NCI-H1092 (cell line): ENCODE measurements at regions not wholly inside any gene's neighbourhood (a gene's known extent, or its start where the extent isn't known, plus 50 kb on each side); places are given as distances from the start of the nearest gene placed in this dataset.
"Not testable (repeated sequence)": the region's sequence is repeated elsewhere in the genome, so short reads cannot be mapped to it uniquely, and the experiment has no call there.

ENCODE experiments used
- DNase-seq: peaks from one replicate; lab custom pipeline; 2025; lab: John Stamatoyannopoulos, UW

- not testable (repeated sequence) for DNase-seq
Measured at GRCh38 chr14:105621479-105622328, 95.3 kb downstream of the TMEM121 start.

- DNase-seq = no peak
Measured at GRCh38 chr14:105622329-105622955, 96.1 kb downstream of the TMEM121 start.

- DNase-seq = not testable (repeated sequence)
Measured at GRCh38 chr14:105623178-105623577, 96.8 kb downstream of the TMEM121 start.

- not testable (repeated sequence) for DNase-seq
Measured at GRCh38 chr14:105624346-105624745, 98.0 kb downstream of the TMEM121 start.

GRCh38 chr14:105624749-105625434 lies 98.5 kb downstream of the TMEM121 start:
- DNase-seq = not testable (repeated sequence)

- DNase-seq = not testable (repeated sequence)
Measured at GRCh38 chr14:105625448-105625847, 99.1 kb downstream of the TMEM121 start.

GRCh38 chr14:105626111-105626510 lies 99.7 kb downstream of the TMEM121 start:
- not testable (repeated sequence) for DNase-seq

GRCh38 chr14:105626651-105627050 lies 100.3 kb downstream of the TMEM121 start:
- not testable (repeated sequence) for DNase-seq

GRCh38 chr14:105627287-105627686 lies 100.9 kb downstream of the TMEM121 start:
- DNase-seq = not testable (repeated sequence)

GRCh38 chr14:105627701-105628100 lies 101.3 kb downstream of the TMEM121 start:
- DNase-seq = no peak

GRCh38 chr14:105628126-105628525 lies 101.7 kb downstream of the TMEM121 start:
- not testable (repeated sequence) for DNase-seq

- DNase-seq = not testable (repeated sequence)
Measured at GRCh38 chr14:105628531-105629067, 102.2 kb downstream of the TMEM121 start.

GRCh38 chr14:105629091-105629885 lies 102.9 kb downstream of the TMEM121 start:
- DNase-seq = not testable (repeated sequence)

GRCh38 chr14:105629886-105630215 lies 103.5 kb downstream of the TMEM121 start:
- no peak for DNase-seq

GRCh38 chr14:105630293-105630934 lies 104.0 kb downstream of the TMEM121 start:
- not testable (repeated sequence) for DNase-seq

- not testable (repeated sequence) for DNase-seq
Measured at GRCh38 chr14:105630935-105631779, 104.8 kb downstream of the TMEM121 start.

GRCh38 chr14:105632010-105632409 lies 105.6 kb downstream of the TMEM121 start:
- DNase-seq = no peak

- not testable (repeated sequence) for DNase-seq
Measured at GRCh38 chr14:105633596-105633995, 107.2 kb downstream of the TMEM121 start.

GRCh38 chr14:105635560-105635959 lies 109.2 kb downstream of the TMEM121 start:
- DNase-seq = no peak

- DNase-seq = not testable (repeated sequence)
Measured at GRCh38 chr14:105636021-105636420, 109.6 kb downstream of the TMEM121 start.
